GM21515 (cell line): ENCODE measurements at regions not wholly inside any gene's neighbourhood (a gene's known extent, or its start where the extent isn't known, plus 50 kb on each side); places are given as distances from the start of the nearest gene placed in this dataset.
"Not testable (repeated sequence)": the region's sequence is repeated elsewhere in the genome, so short reads cannot be mapped to it uniquely, and the experiment has no call there.

ENCODE experiments used
- ATAC-seq: cut with Tn5 transposase; IDR thresholded peaks from one replicate; pipeline ENCODE4 v1.9.1; 2021; ENCODE audit not compliant: unreplicated experiment

- ATAC-seq = no peak
Measured at GRCh38 chr13:40345149-40345514, 321.3 kb downstream of the FOXO1 start.

GRCh38 chr13:40345654-40346372 lies 320.6 kb downstream of the FOXO1 start:
- ATAC-seq = no peak

DNA sequence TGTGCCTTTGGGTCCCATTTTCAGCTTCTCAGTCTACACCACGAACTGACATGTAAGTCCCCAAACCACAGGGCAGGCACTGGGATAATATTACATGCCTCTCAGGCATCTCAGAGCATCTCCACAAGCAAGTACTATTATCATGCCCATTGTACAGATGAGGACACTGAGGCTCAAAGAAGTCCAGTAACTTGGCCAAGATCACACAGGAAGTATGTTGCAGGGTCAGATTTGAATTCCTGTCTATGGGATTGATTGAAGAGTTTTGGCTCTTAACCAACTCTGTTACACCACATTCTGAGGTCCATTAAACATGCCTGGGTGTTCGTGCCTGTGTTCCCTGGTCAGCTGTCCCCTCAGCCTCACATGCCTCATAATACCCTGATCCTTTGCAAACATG lies 319.8 kb downstream of the FOXO1 start:
- no peak for ATAC-seq

DNA sequence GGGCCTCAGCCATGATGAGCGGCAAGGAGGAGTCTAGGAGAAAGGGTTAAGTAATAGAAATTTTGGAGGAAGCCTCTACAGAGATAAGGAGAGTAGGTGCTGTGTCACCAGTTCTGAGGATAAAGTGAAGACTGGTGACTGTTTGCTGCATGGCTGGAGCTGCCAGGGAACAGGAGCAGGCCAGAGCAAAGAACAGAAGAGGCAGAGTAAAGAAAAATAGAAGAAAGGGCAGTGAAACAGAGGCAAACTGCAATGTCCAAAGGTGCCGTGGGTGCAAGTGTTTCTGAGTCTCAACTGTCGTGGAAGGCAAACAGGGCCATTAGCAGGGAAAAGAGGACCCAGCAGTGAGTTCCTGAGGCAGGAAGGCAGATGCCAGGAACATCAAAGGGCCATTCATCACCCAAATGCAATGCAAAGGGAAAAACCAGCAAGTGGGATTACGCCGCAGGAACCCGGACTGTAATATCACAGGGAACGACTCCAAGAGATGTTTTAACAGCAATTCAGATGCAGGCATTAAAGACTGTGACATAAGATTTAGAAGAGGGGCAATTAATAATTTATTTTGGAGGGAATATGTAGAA lies 318.3 kb downstream of the FOXO1 start:
- no peak for ATAC-seq

DNA sequence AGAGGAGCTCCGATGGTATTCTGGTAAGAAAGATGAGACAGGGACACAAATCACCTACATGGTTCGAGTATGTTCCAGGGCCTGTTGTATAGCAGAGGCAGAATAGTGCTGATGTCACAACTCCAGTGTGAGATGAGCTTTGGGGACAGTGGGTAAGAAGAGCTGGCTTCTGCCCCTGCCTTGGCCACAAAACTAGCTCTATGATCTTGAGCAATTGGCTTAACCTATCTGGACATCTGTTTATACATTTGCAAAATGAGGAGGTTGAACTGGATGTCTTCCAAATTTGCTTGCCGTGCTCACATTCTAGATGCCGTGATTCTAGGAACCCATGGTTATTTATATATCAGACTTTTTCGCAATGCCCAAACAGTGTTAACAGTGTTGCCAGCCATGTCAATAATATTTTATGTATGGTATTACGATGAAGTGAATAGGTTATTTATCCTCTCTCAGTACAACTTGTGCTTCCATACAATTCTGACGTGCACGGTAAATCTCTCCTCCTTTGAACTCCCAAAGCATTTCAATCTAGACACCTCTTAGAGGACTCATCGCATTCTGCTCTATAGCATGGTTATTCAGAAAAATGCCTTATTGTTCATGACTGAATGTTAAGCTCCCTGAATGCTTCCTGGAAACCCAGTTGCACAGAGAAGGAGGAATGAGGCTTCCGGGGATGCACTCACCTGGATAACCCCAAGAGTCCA lies 316.0 kb downstream of the FOXO1 start:
- ATAC-seq = no peak

GRCh38 chr13:40351537-40352379 lies 314.7 kb downstream of the FOXO1 start:
- ATAC-seq = no peak

DNA sequence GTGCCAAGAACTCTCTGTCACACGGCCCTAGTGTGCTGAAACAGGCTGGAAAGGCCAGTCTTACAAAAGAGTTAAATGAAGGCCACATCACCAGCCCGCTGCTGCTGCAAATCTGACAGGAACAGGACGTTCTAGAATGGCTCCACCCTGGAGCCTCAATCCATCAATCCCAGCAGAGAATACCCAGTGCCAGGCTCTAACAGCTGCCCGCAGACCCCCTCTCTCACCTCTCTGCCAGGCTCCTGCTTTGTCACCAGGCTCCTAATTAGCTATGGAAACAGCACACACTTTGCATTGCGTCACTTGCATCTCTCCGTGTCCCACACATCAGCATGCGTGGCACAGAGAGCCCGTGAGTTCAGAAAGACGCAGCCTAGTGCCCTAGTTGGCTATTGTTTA lies 314.1 kb downstream of the FOXO1 start:
- no peak for ATAC-seq

GRCh38 chr13:40352802-40353562 lies 313.5 kb downstream of the FOXO1 start:
- ATAC-seq = no peak

- ATAC-seq = no peak
Measured at GRCh38 chr13:40355126-40355724, 311.2 kb downstream of the FOXO1 start.

- ATAC-seq = no peak
Measured at GRCh38 chr13:40356011-40356410, 310.4 kb downstream of the FOXO1 start.

DNA sequence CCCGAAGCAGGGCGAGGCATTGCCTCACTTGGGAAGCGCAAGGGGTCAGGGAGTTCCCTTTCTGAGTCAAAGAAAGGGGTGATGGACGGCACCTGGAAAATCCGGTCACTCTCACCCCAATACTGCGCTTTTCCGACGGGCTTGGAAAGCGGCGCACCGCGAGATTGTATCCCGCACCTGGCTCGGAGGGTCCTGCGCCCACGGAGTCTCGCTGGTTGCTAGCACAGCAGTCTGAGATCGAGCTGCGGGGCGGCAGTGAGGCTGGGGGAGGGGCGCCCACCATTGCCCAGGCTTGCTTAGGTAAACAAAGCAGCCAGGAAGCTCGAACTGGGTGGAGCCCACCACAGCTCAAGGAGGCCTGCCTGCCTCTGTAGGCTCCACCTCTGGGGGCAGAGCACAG lies 310.0 kb downstream of the FOXO1 start:
- not testable (repeated sequence) for ATAC-seq

- no peak for ATAC-seq
Measured at GRCh38 chr13:40362502-40362901, 303.9 kb downstream of the FOXO1 start.

- no peak for ATAC-seq
Measured at GRCh38 chr13:40363653-40364052, 302.8 kb downstream of the FOXO1 start.

GRCh38 chr13:40366119-40366518 lies 300.3 kb downstream of the FOXO1 start:
- no peak for ATAC-seq

DNA sequence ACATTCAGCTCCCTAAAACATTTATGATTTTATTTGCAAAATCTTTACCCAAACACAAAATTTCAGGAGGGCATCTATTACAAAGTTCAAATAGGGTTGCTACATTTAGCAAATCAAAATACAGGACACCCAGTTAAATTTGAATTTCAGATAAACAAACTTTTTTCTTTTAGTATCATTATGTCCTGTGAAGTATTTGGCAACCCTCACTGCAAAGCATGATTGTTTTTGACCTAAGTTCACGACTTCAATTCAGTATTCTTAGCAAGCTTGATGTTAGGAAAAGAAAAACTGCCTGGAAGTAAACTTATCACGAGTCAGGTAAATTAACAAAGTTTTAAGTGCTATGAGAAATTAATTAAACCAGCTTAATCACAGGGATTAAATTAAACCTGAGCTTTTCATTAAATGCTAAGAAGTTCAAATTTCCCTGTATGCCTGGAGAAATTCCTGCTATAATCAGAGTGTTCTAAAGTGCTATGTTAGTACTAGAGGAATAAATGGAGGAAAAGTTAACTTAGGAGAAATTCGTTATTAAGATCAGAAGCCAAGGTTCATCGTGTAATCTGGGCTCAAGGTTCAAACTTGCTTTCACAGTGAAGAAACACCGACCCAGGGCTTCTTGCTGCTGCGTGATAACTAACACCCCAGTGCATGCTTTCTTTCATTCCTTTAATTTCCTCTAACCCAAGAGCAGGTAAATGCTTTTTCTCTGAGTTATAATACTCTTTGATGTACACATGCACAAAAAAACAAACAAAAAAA lies 298.1 kb downstream of the FOXO1 start:
- no peak for ATAC-seq

GRCh38 chr13:40370661-40371060 lies 295.8 kb downstream of the FOXO1 start:
- ATAC-seq = no peak

GRCh38 chr13:40371531-40372125 lies 294.8 kb downstream of the FOXO1 start:
- no peak for ATAC-seq

DNA sequence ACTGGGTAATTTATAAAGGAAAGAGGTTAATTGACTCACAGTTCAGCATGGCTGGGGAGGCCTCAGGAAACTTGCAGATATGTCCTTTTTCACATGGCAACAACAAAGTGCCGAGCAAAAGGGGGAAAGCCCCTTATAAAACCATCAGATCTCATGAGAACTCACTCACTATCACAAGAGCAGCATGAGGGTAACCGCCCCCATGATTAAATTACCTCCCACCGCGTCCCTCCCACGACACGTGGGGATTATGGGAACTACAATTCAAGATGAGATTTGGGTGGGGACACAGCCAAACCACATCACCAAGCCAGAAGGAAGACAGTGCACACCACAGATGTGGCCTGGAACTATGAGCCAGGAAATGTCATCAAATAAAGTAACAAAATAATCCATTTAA lies 292.8 kb downstream of the FOXO1 start:
- ATAC-seq = not testable (repeated sequence)

- no peak for ATAC-seq
Measured at GRCh38 chr13:40375489-40376171, 290.8 kb downstream of the FOXO1 start.
